Neural cell (in vitro differentiated cells): ENCODE measurements at regions not wholly inside any gene's neighbourhood (a gene's known extent, or its start where the extent isn't known, plus 50 kb on each side); places are given as distances from the start of the nearest gene placed in this dataset.

ENCODE experiments used
- H2AFZ ChIP-seq: fragments of 200-600, 300-800 bp; sonication (generic), shearing (Covaris generic); 2 replicates; pipeline ENCODE4 v1.6.0; 2014; ENCODE audit warnings: low read depth, mild to moderate bottlenecking, antibody characterized with exemption, low read length, moderate library complexity
- H3F3A ChIP-seq: fragments of 200-600 bp; shearing (Covaris generic); 2 replicates; pipeline ENCODE4 v1.6.1; 2016; ENCODE audit warnings: mild to moderate bottlenecking, moderate library complexity, mixed read lengths, antibody characterized with exemption, low read length; ENCODE audit not compliant: insufficient read depth, poor library complexity, severe bottlenecking
- H3K27ac ChIP-seq: fragments of 200-600, 300-800 bp; sonication (generic), shearing (Covaris generic); 2 replicates; pipeline ENCODE4 v1.5.1; 2014; ENCODE audit warnings: mild to moderate bottlenecking, low read length, moderate library complexity
- H3K27me3 ChIP-seq: fragments of 300-800, 200-600 bp; sonication (generic), shearing (Covaris generic); 2 replicates; pipeline ENCODE4 v1.6.0; 2014; ENCODE audit warnings: mild to moderate bottlenecking, low read depth, low read length, moderate library complexity; ENCODE audit not compliant: insufficient read depth
- H3K36me3 ChIP-seq: fragments of 300-800, 200-600 bp; sonication (generic), shearing (Covaris generic); 2 replicates; pipeline ENCODE4 v1.5.1; 2014; ENCODE audit warnings: mild to moderate bottlenecking, antibody characterized with exemption, low read length, moderate library complexity; ENCODE audit not compliant: insufficient read depth
- H3K4me2 ChIP-seq: fragments of 300-800, 200-600 bp; sonication (generic), shearing (Covaris generic); 2 replicates; pipeline ENCODE4 v1.6.0; 2014; ENCODE audit warnings: mild to moderate bottlenecking, low read length
- H3K4me3 ChIP-seq: fragments of 300-800, 200-600 bp; sonication (generic), shearing (Covaris generic); 2 replicates; pipeline ENCODE4 v1.5.1; 2014; ENCODE audit warnings: mild to moderate bottlenecking, low read length, moderate library complexity
- H3K79me2 ChIP-seq: fragments of 200-600 bp; shearing (Covaris generic); replicated peaks from 2 replicates; pipeline ENCODE4 v1.6.0; 2014; ENCODE audit warnings: mild to moderate bottlenecking, low read length, moderate library complexity; ENCODE audit not compliant: insufficient read depth
- H3K9ac ChIP-seq: fragments of 300-800, 200-600 bp; sonication (generic), shearing (Covaris generic); 2 replicates; pipeline ENCODE4 v1.6.1; 2016; ENCODE audit warnings: mild to moderate bottlenecking, low read length, mixed read lengths
- H3K9me2 ChIP-seq: fragments of 200-600 bp; shearing (Covaris generic); 2 replicates; pipeline ENCODE4 v1.6.1; 2016; ENCODE audit warnings: mild to moderate bottlenecking, low read length, mixed read lengths; ENCODE audit not compliant: insufficient read depth
- H3K9me3 ChIP-seq: fragments of 200-600, 300-800 bp; sonication (generic), shearing (Covaris generic); 2 replicates; pipeline ENCODE4 v1.6.1; 2016; ENCODE audit warnings: mild to moderate bottlenecking, mixed run types, low read length, moderate library complexity, mixed read lengths
- H4K20me1 ChIP-seq: fragments of 200-600 bp; shearing (Covaris generic); 2 replicates; pipeline ENCODE4 v1.6.1; 2016; ENCODE audit warnings: mild to moderate bottlenecking, mixed run types; ENCODE audit not compliant: insufficient read depth
- CTCF ChIP-seq: fragments of 450-650 bp; IDR thresholded peaks from 2 replicates; pipeline ENCODE4 v1.5.1; 2014; ENCODE audit warnings: antibody characterized with exemption, mild to moderate bottlenecking, moderate library complexity; ENCODE audit not compliant: poor library complexity, severe bottlenecking
- EP300 ChIP-seq: fragments of 450-650 bp; conservative IDR thresholded peaks from 2 replicates; pipeline ENCODE4 v1.6.1; 2014; ENCODE audit warnings: antibody characterized with exemption, mild to moderate bottlenecking, moderate library complexity; ENCODE audit not compliant: poor library complexity, severe bottlenecking
- EZH2 ChIP-seq: fragments of 200-600, 300-800 bp; shearing (Covaris generic), sonication (generic); IDR thresholded peaks from 2 replicates; pipeline ENCODE4 v1.6.1; 2014; ENCODE audit warnings: antibody characterized with exemption, low read length, borderline replicate concordance, mild to moderate bottlenecking; ENCODE audit not compliant: insufficient read depth, poor library complexity, severe bottlenecking
- MXI1 ChIP-seq: fragments of 450-650 bp; conservative IDR thresholded peaks from 2 replicates; pipeline ENCODE4 v1.6.1; 2014; ENCODE audit warnings: antibody characterized with exemption, mild to moderate bottlenecking; ENCODE audit not compliant: poor library complexity, severe bottlenecking
- POLR2AphosphoS5 ChIP-seq: IDR thresholded peaks from 2 replicates; pipeline ENCODE4 v1.6.1; 2012
- RAD21 ChIP-seq: fragments of 450-650 bp; conservative IDR thresholded peaks from 2 replicates; pipeline ENCODE4 v1.6.1; 2014; ENCODE audit warnings: antibody characterized with exemption, mild to moderate bottlenecking, moderate library complexity
- REST ChIP-seq: IDR thresholded peaks from 2 replicates; pipeline ENCODE4 v1.6.1; 2012; ENCODE audit warnings: borderline replicate concordance
- SMC3 ChIP-seq: fragments of 450-650 bp; conservative IDR thresholded peaks from 2 replicates; pipeline ENCODE4 v1.6.1; 2014; ENCODE audit warnings: antibody characterized with exemption, mild to moderate bottlenecking, moderate library complexity; ENCODE audit not compliant: poor library complexity
- TAF1 ChIP-seq: IDR thresholded peaks from 2 replicates; pipeline ENCODE4 v1.6.1; 2012; ENCODE audit warnings: low read depth

GRCh38 chr21:15352009-15352408 lies 287.2 kb upstream of the NRIP1 start:
- no peak for TF ChIP-seq RAD21
- TF ChIP-seq EZH2: no peak
- TF ChIP-seq REST: no peak
- TF ChIP-seq POLR2AphosphoS5: no peak
- TF ChIP-seq TAF1: no peak
- no peak for TF ChIP-seq CTCF
- TF ChIP-seq EP300: no peak
- no peak for TF ChIP-seq MXI1
- TF ChIP-seq SMC3: no peak
- H3K4me2 ChIP-seq: no peak overlapping the region
- H3F3A ChIP-seq: no peaks in the 10 kb centered on the region
- H3K9ac ChIP-seq: no peak overlapping the region
- no peaks in the 10 kb centered on the region for H4K20me1 ChIP-seq
- no peak overlapping the region for H2AFZ ChIP-seq
- H3K9me3 ChIP-seq: no peaks in the 10 kb centered on the region
- no peaks in the 10 kb centered on the region for H3K79me2 ChIP-seq
- no peaks in the 10 kb centered on the region for H3K36me3 ChIP-seq
- H3K9me2 ChIP-seq: no peaks in the 10 kb centered on the region
- H3K27me3 ChIP-seq: no peaks in the 10 kb centered on the region
- H3K27ac ChIP-seq: no peak overlapping the region
- no peak overlapping the region for H3K4me3 ChIP-seq

GRCh38 chr21:15353546-15353945 lies 288.7 kb upstream of the NRIP1 start:
- no peak overlapping the region for H3K4me2 ChIP-seq
- H3K9me3 ChIP-seq: no peaks in the 10 kb centered on the region
- H3K4me3 ChIP-seq: no peak overlapping the region
- no peaks in the 10 kb centered on the region for H3K36me3 ChIP-seq
- TF ChIP-seq SMC3 (no peak), EP300 (no peak)
- H4K20me1 ChIP-seq: no peaks in the 10 kb centered on the region
- no peak overlapping the region for H3K27ac ChIP-seq
- H3F3A ChIP-seq: no peaks in the 10 kb centered on the region
- H3K9ac ChIP-seq: no peak overlapping the region
- no peaks in the 10 kb centered on the region for H3K9me2 ChIP-seq
- H3K79me2 ChIP-seq: no peaks in the 10 kb centered on the region
- no peaks in the 10 kb centered on the region for H3K27me3 ChIP-seq
- H2AFZ ChIP-seq: no peak overlapping the region

- Histone ChIP-seq H3K4me3 (no peak overlapping the region), H2AFZ (no peak overlapping the region)
Observed at GRCh38 chr21:15354516-15354915, 289.7 kb upstream of the NRIP1 start.

More at GRCh38 chr21:15354516-15354915, 289.7 kb upstream of the NRIP1 start:
- H3K27me3 ChIP-seq: no peaks in the 10 kb centered on the region
- H3K27ac ChIP-seq: no peak overlapping the region
- no peak for TF ChIP-seq EP300
- no peak for TF ChIP-seq TAF1
- TF ChIP-seq MXI1: no peak
- no peak for TF ChIP-seq REST
- no peak for TF ChIP-seq EZH2
- TF ChIP-seq POLR2AphosphoS5: no peak
- TF ChIP-seq CTCF: no peak
- no peak for TF ChIP-seq RAD21
- no peak for TF ChIP-seq SMC3
- no peak overlapping the region for H3K4me2 ChIP-seq
- H4K20me1 ChIP-seq: no peaks in the 10 kb centered on the region
- H3K9me3 ChIP-seq: no peaks in the 10 kb centered on the region
- no peaks in the 10 kb centered on the region for H3K36me3 ChIP-seq
- no peaks in the 10 kb centered on the region for H3K9me2 ChIP-seq
- no peaks in the 10 kb centered on the region for H3K79me2 ChIP-seq
- H3K9ac ChIP-seq: no peak overlapping the region
- H3F3A ChIP-seq: no peaks in the 10 kb centered on the region
